Upper lobe of left lung (tissue), 6 donors: ENCODE measurements at regions not wholly inside any gene's neighbourhood (a gene's known extent, or its start where the extent isn't known, plus 50 kb on each side); places are given as distances from the start of the nearest gene placed in this dataset.

Experiments used
- ATAC-seq, 2 donors: fragments of 200-7000 bp; cut with Tn5 transposase; one replicate each; pipeline ENCODE4 v1.9.1; 2022; ENCODE audit warnings: mild to moderate bottlenecking in 2 of 2, moderate library complexity in 2 of 2; ENCODE audit not compliant: low FRiP score in 2 of 2
- DNase-seq, 2 donors: peaks; one replicate each; pipeline ENCODE4 v3.0.0-alpha.2; 2019 to 2020
- H3K27ac ChIP-seq, 4 donors: fragments of 200-600 bp; sonication (generic); one replicate each; pipeline ENCODE4 v1.5.1; 2016 to 2019
- H3K27me3 ChIP-seq, 4 donors: fragments of 200-600 bp; sonication (generic); one replicate each; pipeline ENCODE4 v1.5.1; 2017 to 2019
- H3K36me3 ChIP-seq, 4 donors: fragments of 200-600 bp; sonication (generic); one replicate each; pipeline ENCODE4 v1.5.1; 2016 to 2019
- H3K4me1 ChIP-seq, 4 donors: fragments of 200-600 bp; sonication (generic); one replicate each; pipeline ENCODE4 v1.5.1; 2018 to 2019
- H3K4me3 ChIP-seq, 4 donors: fragments of 200-600 bp; sonication (generic); one replicate each; pipeline ENCODE4 v1.5.1; 2017 to 2019; ENCODE audit warnings: mild to moderate bottlenecking in 2 of 4, moderate library complexity in 1 of 4
- H3K9me3 ChIP-seq, 4 donors: fragments of 200-600 bp; sonication (generic); one replicate each; pipeline ENCODE4 v1.5.1; 2018 to 2019
- CTCF ChIP-seq, 6 experiments: fragments of 450-650 bp in 4 of 6; fragments of 200-600 bp in 2 of 6; sonication (generic) in 2 of 6; IDR thresholded peaks; one replicate each; pipeline ENCODE4 v1.5.1; 2016 to 2019; ENCODE audit warnings: antibody characterized with exemption in 6 of 6
- EP300 ChIP-seq, 4 donors: sonication (generic); formaldehyde crosslinking; IDR thresholded peaks; one replicate each; pipeline ENCODE4 v1.5.1; 2017; ENCODE audit warnings: antibody characterized with exemption in 4 of 4, control low read depth in 2 of 4
- POLR2A ChIP-seq, 4 donors: fragments of 450-650 bp; IDR thresholded peaks; one replicate each; pipeline ENCODE4 v1.5.1; 2016 to 2017; ENCODE audit warnings: antibody characterized with exemption in 4 of 4, mild to moderate bottlenecking in 2 of 4
- POLR2AphosphoS5 ChIP-seq, 2 donors: sonication (generic); formaldehyde crosslinking; IDR thresholded peaks; one replicate each; pipeline ENCODE4 v1.5.1; 2017; ENCODE audit warnings: antibody characterized with exemption in 2 of 2
- WGBS, 2 donors: methylation state at CpG; one replicate each; pipeline ENCODE4 v1.1.5; 2017 to 2018; 5-methylcytosine and 5-hydroxymethylcytosine counted together
- donor health status: DM: no; HTN: no; CAD: no; lungs with moderate emphysema.
- donor health status: DM: no; HTN: yes; CAD: no; lungs with severe emphysema.

GRCh38 chr2:12855508-12855907, 138.8 kb downstream of the TRIB2 start:
- no peak for ATAC-seq
- TF ChIP-seq POLR2AphosphoS5 (IDR thresholded peaks at IDR 0.05) (no peak), CTCF (IDR thresholded peaks at IDR 0.05) (no peak), EP300 (IDR thresholded peaks at IDR 0.05) (no peak), POLR2A (IDR thresholded peaks at IDR 0.05) (no peak)

GRCh38 chr2:12856934-12857601, 140.3 kb downstream of the TRIB2 start:
- no peak for ATAC-seq
- no peak overlapping the region for H3K27ac ChIP-seq
- whole genome bisulfite sequencing, 2 donors = 41 to 55% methylated on average over 3 of the region's 3 CpGs
- no peak for DNase-seq
- TF ChIP-seq CTCF (IDR thresholded peaks at IDR 0.05) = no peak
- no peak for TF ChIP-seq POLR2AphosphoS5 (IDR thresholded peaks at IDR 0.05)
- TF ChIP-seq POLR2A (IDR thresholded peaks at IDR 0.05) = no peak
- no peak for TF ChIP-seq EP300 (IDR thresholded peaks at IDR 0.05)
- H3K9me3 ChIP-seq = no peaks in the 10 kb centered on the region
- H3K4me1 ChIP-seq = peaks cover 11 to 24% (median 20%) of the 10 kb centered on the region in 4 donors
- H3K27me3 ChIP-seq = no peaks in the 10 kb centered on the region
- no peak overlapping the region for H3K4me3 ChIP-seq
- no peaks in the 10 kb centered on the region for H3K36me3 ChIP-seq

More at GRCh38 chr2:12855508-12855907, 138.8 kb downstream of the TRIB2 start:
- Histone ChIP-seq H3K27ac (no peak overlapping the region), H3K4me3 (no peak overlapping the region), H3K4me1 (peaks cover 6 to 12% (median 12%) of the 10 kb centered on the region in 4 donors), H3K9me3 (no peaks in the 10 kb centered on the region), H3K36me3 (no peaks in the 10 kb centered on the region), H3K27me3 (no peaks in the 10 kb centered on the region)
- DNase-seq = no peak

- no peaks in the 10 kb centered on the region for H3K9me3 ChIP-seq
- H3K27ac ChIP-seq = no peak overlapping the region
- WGBS, 2 donors = 72 to 89% methylated on average over 1 of the region's 1 CpG
- TF ChIP-seq POLR2A (IDR thresholded peaks at IDR 0.05) (no peak), POLR2AphosphoS5 (IDR thresholded peaks at IDR 0.05) (no peak), CTCF (IDR thresholded peaks at IDR 0.05) (no peak), EP300 (IDR thresholded peaks at IDR 0.05) (no peak)
- peaks cover 11 to 24% (median 20%) of the 10 kb centered on the region in 4 donors for H3K4me1 ChIP-seq
- no peaks in the 10 kb centered on the region for H3K36me3 ChIP-seq
- H3K27me3 ChIP-seq = no peaks in the 10 kb centered on the region
- DNase-seq (no peak), ATAC-seq (no peak)
- no peak overlapping the region for H3K4me3 ChIP-seq
Observed at GRCh38 chr2:12857891-12858290, 141.2 kb downstream of the TRIB2 start.

GRCh38 chr2:12858786-12859185, 142.1 kb downstream of the TRIB2 start:
- no peak for DNase-seq
- ATAC-seq = no peak
- TF ChIP-seq POLR2A (IDR thresholded peaks at IDR 0.05) (no peak), POLR2AphosphoS5 (IDR thresholded peaks at IDR 0.05) (no peak), EP300 (IDR thresholded peaks at IDR 0.05) (no peak), CTCF (IDR thresholded peaks at IDR 0.05) (no peak)

More at GRCh38 chr2:12858786-12859185, 142.1 kb downstream of the TRIB2 start:
- no peak overlapping the region for H3K27ac ChIP-seq
- H3K27me3 ChIP-seq = no peaks in the 10 kb centered on the region
- no peaks in the 10 kb centered on the region for H3K36me3 ChIP-seq
- H3K9me3 ChIP-seq = peaks cover 0 to 8% (median 2%) of the 10 kb centered on the region in 4 donors
- peaks cover 11 to 24% (median 20%) of the 10 kb centered on the region in 4 donors for H3K4me1 ChIP-seq
- H3K4me3 ChIP-seq = no peak overlapping the region
